ENCODE measurements at regions not wholly inside any gene's neighbourhood (a gene's known extent, or its start where the extent isn't known, plus 50 kb on each side); places are given as distances from the start of the nearest gene placed in this dataset.

GRCh38 chr16:61382435-61382834, 653.8 kb downstream of the CDH8 start (continued):
- TF ChIP-seq IRF4 (IDR thresholded peaks at IDR 0.05; ENCODE audit: low read depth, low read length) (no peak), JUNB (IDR thresholded peaks at IDR 0.05) (no peak), BHLHE40 (IDR thresholded peaks at IDR 0.05; ENCODE audit: borderline replicate concordance in 1 of 2, low read depth in 2 of 2, low read length in 1 of 2) (no peak), TCF12 (IDR thresholded peaks at IDR 0.05; ENCODE audit: low read depth, low read length) (no peak), CHD4 (IDR thresholded peaks at IDR 0.05) (no peak), ASH2L (IDR thresholded peaks at IDR 0.05; ENCODE audit: borderline replicate concordance, low read depth) (no peak), IKZF1 (conservative IDR thresholded peaks at IDR 0.05) (no peak), CEBPB (IDR thresholded peaks at IDR 0.05; ENCODE audit: borderline replicate concordance in 1 of 2, low read depth in 2 of 2, low read length in 2 of 2) (no peak), PAX5 (IDR thresholded peaks at IDR 0.05; ENCODE audit: borderline replicate concordance, low read depth, low read length) (no peak), LARP7 (IDR thresholded peaks at IDR 0.05) (no peak)

- H2AFZ ChIP-seq (ENCODE audit: control insufficient read depth, low read depth, low read length), result no peak overlapping the region
- no TSS peak for BruUV-seq (replicated peaks)
- no peaks in the 10 kb centered on the region for H3K27me3 ChIP-seq (replicated peaks in 1 of 2; ENCODE audit: control insufficient read depth in 2 of 2, insufficient read depth in 2 of 2, low read length in 1 of 2)
- no peaks in the 10 kb centered on the region for H3K4me1 ChIP-seq (ENCODE audit: control insufficient read depth, insufficient read depth, low read length)
- in situ Hi-C loops (cut with MboI), result no loop called here
- WGBS (ENCODE audit: insufficient coverage, insufficient replicate concordance, low lambda C conversion rate, missing lambda C conversion rate), result 46% methylated on average over 2 of the region's 2 CpGs
- H3K79me2 ChIP-seq (ENCODE audit: control insufficient read depth, insufficient read depth, low read length), result no peaks in the 10 kb centered on the region
- TF ChIP-seq RAD51 (IDR thresholded peaks at IDR 0.05) (no peak), NFXL1 (IDR thresholded peaks at IDR 0.05; ENCODE audit: borderline replicate concordance) (no peak), MXI1 (IDR thresholded peaks at IDR 0.05; ENCODE audit: low read depth, low read length) (no peak), USF1 (IDR thresholded peaks at IDR 0.05; ENCODE audit: borderline replicate concordance, extremely low read length, insufficient read depth, low read depth, low read length) (no peak), ZBTB11 (CRISPR knock-in tag; IDR thresholded peaks at IDR 0.05) (no peak), ETV6 (conservative IDR thresholded peaks at IDR 0.05 in 1 of 2, IDR thresholded peaks at IDR 0.05 in 1 of 2; ENCODE audit: borderline replicate concordance in 1 of 2, low read depth in 1 of 2) (no peak), MAX (IDR thresholded peaks at IDR 0.05; ENCODE audit: low read depth, low read length) (no peak), CREM (IDR thresholded peaks at IDR 0.05; ENCODE audit: low read depth) (no peak), POLR2AphosphoS5 (IDR thresholded peaks at IDR 0.05; ENCODE audit: low read length) (no peak), RCOR1 (conservative IDR thresholded peaks at IDR 0.05; ENCODE audit: low read depth, low read length) (no peak), JUND (IDR thresholded peaks at IDR 0.05; ENCODE audit: low read depth, low read length) (no peak)
- no peak overlapping the region for H3K27ac ChIP-seq (ENCODE audit: control insufficient read depth, insufficient read depth)
- ChIA-PET CTCF (no interaction called here), RAD21 (ENCODE audit: unreplicated experiment) (no interaction called here), POLR2A (no interaction called here), SMC1A (ENCODE audit: uncharacterized antibody, unreplicated experiment) (no interaction called here)
- H3K4me3 ChIP-seq, result no peak overlapping the region
- intact Hi-C loops (cut with micrococcal nuclease; ENCODE audit: unreplicated experiment), result no loop called here
- no peak overlapping the region for H3K4me2 ChIP-seq (ENCODE audit: control insufficient read depth, insufficient read depth)
- DNase-seq (ENCODE audit: low read depth, low spot score) (no peak), ATAC-seq (no peak), FAIRE-seq (no peak)
- H4K20me1 ChIP-seq (ENCODE audit: control insufficient read depth, insufficient read depth), result no peaks in the 10 kb centered on the region
- H3K9me3 ChIP-seq (replicated peaks; ENCODE audit: control insufficient read depth, insufficient read depth, low read length), result no peaks in the 10 kb centered on the region
- H3K9ac ChIP-seq (ENCODE audit: control insufficient read depth, insufficient read depth, low read length), result no peak overlapping the region
- H3K36me3 ChIP-seq (ENCODE audit: control insufficient read depth in 2 of 2, insufficient read depth in 2 of 2, low read length in 1 of 2), result no peaks in the 10 kb centered on the region
Observed at GRCh38 chr16:61379311-61379710, 656.9 kb downstream of the CDH8 start.
